ENCODE measurements at regions not wholly inside any gene's neighbourhood (a gene's known extent, or its start where the extent isn't known, plus 50 kb on each side); places are given as distances from the start of the nearest gene placed in this dataset.

- 0 out of 2 replicates have a peak, but pooled peaks have one; percentile 36 for TF ChIP-seq ZNF615 (CRISPR knock-in tag; IDR thresholded peaks at IDR 0.05; ENCODE audit: borderline replicate concordance)
- 0 out of 2 replicates have a peak, but pooled peaks have one; percentile 0 for TF ChIP-seq ZNF34 (CRISPR knock-in tag; IDR thresholded peaks at IDR 0.05; ENCODE audit: borderline replicate concordance)
- TF ChIP-seq ZNF770 (CRISPR knock-in tag; IDR thresholded peaks at IDR 0.05), result 0 out of 2 replicates have a peak, but pooled peaks have one; percentile 30
- TF ChIP-seq FOXO4 (CRISPR knock-in tag; conservative IDR thresholded peaks at IDR 0.05), result 0 out of 2 replicates have a peak, but pooled peaks have one; percentile 62
- 0 out of 2 replicates have a peak, but pooled peaks have one; percentile 31 for TF ChIP-seq MEF2D (CRISPR knock-in tag; IDR thresholded peaks at IDR 0.05)
- 0 out of 2 replicates have a peak, but pooled peaks have one; percentile 3 for TF ChIP-seq AKAP8 (CRISPR knock-in tag; IDR thresholded peaks at IDR 0.05)
- TF ChIP-seq HMGXB4 (CRISPR knock-in tag; IDR thresholded peaks at IDR 0.05; ENCODE audit: borderline replicate concordance in 1 of 2, low read depth in 1 of 2), result 0 out of 4 replicates have a peak, but pooled peaks of 1 of the 2 experiments have one; percentile 5
- TF ChIP-seq ZNF292 (CRISPR knock-in tag; IDR thresholded peaks at IDR 0.05; ENCODE audit: borderline replicate concordance, low read depth), result 0 out of 2 replicates have a peak, but pooled peaks have one; percentile 36
These were observed 89.5 kb downstream of the SNX5 start (continued) for GRCh38 chr20:17878912-17879602.

Data from HepG2 (cell line).